NCI-H82 (cell line): ENCODE measurements at regions not wholly inside any gene's neighbourhood (a gene's known extent, or its start where the extent isn't known, plus 50 kb on each side); places are given as distances from the start of the nearest gene placed in this dataset.

ENCODE experiments used
- DNase-seq: peaks from one replicate; lab custom pipeline; 2025; lab: John Stamatoyannopoulos, UW

- no peak for DNase-seq
Measured at GRCh38 chr13:84352946-84353345, 470.7 kb upstream of the SLITRK1 start.

GRCh38 chr13:84339456-84339855 lies 457.2 kb upstream of the SLITRK1 start:
- DNase-seq = no peak

- DNase-seq = no peak
Measured at GRCh38 chr13:84332346-84332745, 450.1 kb upstream of the SLITRK1 start.

GRCh38 chr13:84315527-84315926 lies 433.3 kb upstream of the SLITRK1 start:
- DNase-seq = peak; percentile 12

- no peak for DNase-seq
Measured at GRCh38 chr13:84303035-84303434, 420.8 kb upstream of the SLITRK1 start.

GRCh38 chr13:84297251-84297650 lies 415.0 kb upstream of the SLITRK1 start:
- DNase-seq = no peak

- no peak for DNase-seq
Measured at GRCh38 chr13:84296401-84296800, 414.1 kb upstream of the SLITRK1 start.

GRCh38 chr13:84294576-84294975 lies 412.3 kb upstream of the SLITRK1 start:
- DNase-seq = no peak

GRCh38 chr13:84290386-84290785 lies 408.1 kb upstream of the SLITRK1 start:
- no peak for DNase-seq

GRCh38 chr13:84279166-84279565 lies 396.9 kb upstream of the SLITRK1 start:
- DNase-seq = no peak

GRCh38 chr13:84272877-84273562 lies 390.7 kb upstream of the SLITRK1 start:
- no peak for DNase-seq

- no peak for DNase-seq
Measured at GRCh38 chr13:84265257-84265764, 383.0 kb upstream of the SLITRK1 start.

GRCh38 chr13:84263354-84264069 lies 381.2 kb upstream of the SLITRK1 start:
- no peak for DNase-seq

GRCh38 chr13:84255226-84255797 lies 373.0 kb upstream of the SLITRK1 start:
- peak; percentile 17 for DNase-seq

GRCh38 chr13:84249463-84249862 lies 367.2 kb upstream of the SLITRK1 start:
- no peak for DNase-seq

- no peak for DNase-seq
Measured at GRCh38 chr13:84243340-84243739, 361.1 kb upstream of the SLITRK1 start.

GRCh38 chr13:84239032-84239431 lies 356.8 kb upstream of the SLITRK1 start:
- DNase-seq = no peak

GRCh38 chr13:84238381-84238780 lies 356.1 kb upstream of the SLITRK1 start:
- DNase-seq = peak; percentile 73

GRCh38 chr13:84237143-84237542 lies 354.9 kb upstream of the SLITRK1 start:
- DNase-seq = peak; percentile 18

GRCh38 chr13:84234416-84234815 lies 352.1 kb upstream of the SLITRK1 start:
- DNase-seq = no peak

- DNase-seq = no peak
Measured at GRCh38 chr13:84230568-84230967, 348.3 kb upstream of the SLITRK1 start.

GRCh38 chr13:84211048-84211447 lies 328.8 kb upstream of the SLITRK1 start:
- no peak for DNase-seq

- no peak for DNase-seq
Measured at GRCh38 chr13:84208246-84208910, 326.1 kb upstream of the SLITRK1 start.
